H1 (cell line): ENCODE measurements at regions not wholly inside any gene's neighbourhood (a gene's known extent, or its start where the extent isn't known, plus 50 kb on each side); places are given as distances from the start of the nearest gene placed in this dataset.

Source experiments
- CTCF ChIA-PET: fragments of 300-600 bp; sonication (Branson Sonifier 250); formaldehyde crosslinking; loops from one replicate; lab custom pipeline; 2021; ENCODE audit not compliant: partially characterized antibody; lab: Charles Lee
- POLR2A ChIA-PET: fragments of 300-600 bp; sonication (Branson Sonifier 250); formaldehyde crosslinking; loops from one replicate; lab custom pipeline; 2021; ENCODE audit warnings: inconsistent platforms; ENCODE audit not compliant: partially characterized antibody; lab: Charles Lee
- DNase-seq, 2 experiments: peaks; one replicate each; pipeline versions ENCODE4 v3.0.0 to v3.0.0-alpha.2; 2010 to 2022; ENCODE audit warnings: low spot score in 2 of 2, low read depth in 1 of 2, mixed read lengths in 1 of 2
- FAIRE-seq: peaks from 2 replicates; lab custom pipeline; 2011; peaks lifted over from hg19 to GRCh38; lab: Jason Lieb, UNC
- H2AFZ ChIP-seq: 2 replicates; pipeline ENCODE4 v1.8.1; 2012; ENCODE audit warnings: low read length, inconsistent platforms
- H2AK5ac ChIP-seq: 2 replicates; pipeline ENCODE4 v1.6.1; 2013; ENCODE audit warnings: low read depth, low read length
- H2BK120ac ChIP-seq: replicated peaks from 2 replicates; pipeline ENCODE3; 2013; ENCODE audit warnings: low read depth, low read length, inconsistent platforms
- H2BK12ac ChIP-seq: 2 replicates; pipeline ENCODE4 v1.6.1; 2013; ENCODE audit warnings: low read depth, low read length
- H2BK15ac ChIP-seq: 2 replicates; pipeline ENCODE4 v1.6.1; 2013; ENCODE audit warnings: low read length
- H2BK20ac ChIP-seq: 2 replicates; pipeline ENCODE4 v1.6.1; 2013; ENCODE audit warnings: low read length
- H2BK5ac ChIP-seq: 2 replicates; pipeline ENCODE4 v1.6.1; 2013; ENCODE audit warnings: low read depth, low read length
- H3K14ac ChIP-seq: 2 replicates; pipeline ENCODE4 v1.6.1; 2013; ENCODE audit warnings: inconsistent platforms; ENCODE audit not compliant: insufficient read length
- H3K18ac ChIP-seq: 2 replicates; pipeline ENCODE4 v1.6.1; 2013; ENCODE audit warnings: low read length; ENCODE audit errors: extremely low read depth
- H3K23ac ChIP-seq: 2 replicates; pipeline ENCODE4 v1.6.1; 2013; ENCODE audit warnings: inconsistent platforms; ENCODE audit not compliant: insufficient read length
- H3K23me2 ChIP-seq: 2 replicates; pipeline ENCODE4 v1.6.1; 2013; ENCODE audit warnings: low read depth, low read length
- H3K27ac ChIP-seq: 2 replicates; pipeline ENCODE4 v1.6.1; 2011; ENCODE audit warnings: low read depth, low read length, inconsistent platforms
- H3K27me3 ChIP-seq, 4 experiments: replicated peaks in 1 of 4; 1 replicate in 1 of 4; 2 replicates in 3 of 4; pipeline versions ENCODE4 v1.6.1 to v1.8.1; 2011 to 2013; ENCODE audit warnings: low read length in 3 of 4, mild to moderate bottlenecking in 3 of 4, inconsistent platforms in 2 of 4, mixed read lengths in 2 of 4, moderate library complexity in 1 of 4; ENCODE audit not compliant: control insufficient read depth in 3 of 4, insufficient read depth in 3 of 4; ENCODE audit errors: extremely low read depth in 1 of 4
- H3K36me3 ChIP-seq, 4 experiments: 2 replicates each; pipeline versions ENCODE4 v1.6.1 to v1.8.1; 2011 to 2013; ENCODE audit warnings: mild to moderate bottlenecking in 4 of 4, low read length in 3 of 4, moderate library complexity in 2 of 4, control low read depth in 1 of 4, inconsistent platforms in 1 of 4; ENCODE audit not compliant: insufficient read depth in 4 of 4, control insufficient read depth in 2 of 4
- H3K4ac ChIP-seq: replicated peaks from 2 replicates; pipeline ENCODE3; 2013; ENCODE audit warnings: low read length, low read depth, mixed read lengths, inconsistent platforms; ENCODE audit not compliant: insufficient read length
- H3K4me1 ChIP-seq, 4 experiments: replicated peaks in 1 of 4; 1 replicate in 1 of 4; 2 replicates in 3 of 4; pipeline versions ENCODE4 v1.6.1 to v1.8.1; 2011 to 2013; ENCODE audit warnings: low read length in 3 of 4, inconsistent platforms in 2 of 4, mixed read lengths in 1 of 4; ENCODE audit not compliant: insufficient read depth in 4 of 4, control insufficient read depth in 3 of 4
- H3K4me2 ChIP-seq, 2 experiments: 2 replicates each; pipeline versions ENCODE4 v1.6.1 to v1.8.1; 2011 to 2013; ENCODE audit warnings: low read depth in 2 of 2, low read length in 2 of 2, control low read depth in 1 of 2, inconsistent platforms in 1 of 2, mild to moderate bottlenecking in 1 of 2; ENCODE audit not compliant: insufficient read depth in 1 of 2
- H3K4me3 ChIP-seq, 4 experiments: fragments of 200-600, 300-600 bp in 1 of 4; sonication (generic), shearing (Covaris generic), sonication (Bioruptor Twin) in 1 of 4; 2 replicates each; pipeline versions ENCODE4 v1.5.1 to v1.8.1; 2011 to 2016; ENCODE audit warnings: low read length in 4 of 4, low read depth in 3 of 4, control low read depth in 2 of 4, inconsistent platforms in 2 of 4, mild to moderate bottlenecking in 2 of 4, mixed read lengths in 1 of 4, moderate library complexity in 1 of 4; ENCODE audit not compliant: insufficient read depth in 2 of 4; ENCODE audit errors: extremely low read depth in 1 of 4
- H3K56ac ChIP-seq: replicated peaks from 2 replicates; pipeline ENCODE3; 2013; ENCODE audit warnings: low read depth, mild to moderate bottlenecking, mixed read lengths, low read length, inconsistent platforms; ENCODE audit not compliant: insufficient read length
- H3K79me1 ChIP-seq: 2 replicates; pipeline ENCODE4 v1.6.1; 2013; ENCODE audit warnings: low read depth, low read length, control low read depth
- H3K79me2 ChIP-seq, 2 experiments: 2 replicates each; pipeline versions ENCODE4 v1.6.1 to v1.8.1; 2012 to 2013; ENCODE audit warnings: low read length in 2 of 2, mild to moderate bottlenecking in 2 of 2, inconsistent platforms in 1 of 2; ENCODE audit not compliant: insufficient read depth in 2 of 2, control insufficient read depth in 1 of 2
- H3K9ac ChIP-seq, 4 experiments: replicated peaks in 1 of 4; 1 replicate in 1 of 4; 2 replicates in 3 of 4; pipeline versions ENCODE4 v1.6.1 to v1.8.1; 2011 to 2013; ENCODE audit warnings: low read depth in 3 of 4, low read length in 3 of 4, control low read depth in 2 of 4, mild to moderate bottlenecking in 2 of 4, moderate library complexity in 2 of 4, inconsistent platforms in 1 of 4; ENCODE audit errors: extremely low read depth in 1 of 4
- H3K9me3 ChIP-seq, 2 experiments: 2 replicates each; pipeline versions ENCODE4 v1.6.1 to v1.8.1; 2012 to 2013; ENCODE audit warnings: mild to moderate bottlenecking in 2 of 2, moderate library complexity in 2 of 2, control low read depth in 1 of 2, inconsistent platforms in 1 of 2, low read depth in 1 of 2, low read length in 1 of 2, mixed read lengths in 1 of 2; ENCODE audit not compliant: insufficient read depth in 2 of 2
- H4K20me1 ChIP-seq, 2 experiments: replicated peaks in 1 of 2; 2 replicates each; pipeline versions ENCODE3 to v1.8.1; 2011 to 2013; ENCODE audit warnings: inconsistent platforms in 2 of 2, low read length in 2 of 2, mild to moderate bottlenecking in 1 of 2; ENCODE audit not compliant: insufficient read depth in 2 of 2, control insufficient read depth in 1 of 2
- H4K5ac ChIP-seq: 2 replicates; pipeline ENCODE4 v1.6.1; 2013; ENCODE audit warnings: low read length, low read depth, mixed read lengths, inconsistent platforms; ENCODE audit not compliant: insufficient read length
- H4K8ac ChIP-seq: 2 replicates; pipeline ENCODE4 v1.8.0; 2013; ENCODE audit warnings: mild to moderate bottlenecking, moderate library complexity, low read length, inconsistent platforms; ENCODE audit not compliant: insufficient read depth; ENCODE audit errors: extremely low read depth
- H4K91ac ChIP-seq: replicated peaks from 2 replicates; pipeline ENCODE3; 2013; ENCODE audit warnings: low read length, mixed read lengths, inconsistent platforms; ENCODE audit not compliant: insufficient read length
- ASH2L ChIP-seq: fragments of 200-600, 300-600 bp; sonication (generic); IDR thresholded peaks from one replicate; pipeline ENCODE4 v1.7.1; 2017; ENCODE audit warnings: low read length
- ATF2 ChIP-seq: IDR thresholded peaks from 2 replicates; pipeline ENCODE4 v1.6.1; 2012; ENCODE audit warnings: low read length, inconsistent platforms
- CHD1 ChIP-seq: IDR thresholded peaks from 2 replicates; pipeline ENCODE4 v1.6.1; 2012; ENCODE audit warnings: low read depth, low read length, improper control_type of control experiment
- E2F6 ChIP-seq: IDR thresholded peaks from 2 replicates; pipeline ENCODE4 v1.6.1; 2012; ENCODE audit warnings: inconsistent platforms
- JUND ChIP-seq: IDR thresholded peaks from 2 replicates; pipeline ENCODE4 v1.6.1; 2011; ENCODE audit warnings: mild to moderate bottlenecking, improper control_type of control experiment, low read length
- POU5F1 ChIP-seq: IDR thresholded peaks from 2 replicates; pipeline ENCODE4 v1.6.1; 2011; ENCODE audit warnings: low read depth, mild to moderate bottlenecking, low read length, moderate library complexity
- SIRT6 ChIP-seq: IDR thresholded peaks from one replicate; pipeline ENCODE4 v1.7.1; 2012; ENCODE audit warnings: low read length, inconsistent platforms
- SUZ12 ChIP-seq: fragments of 200-600 bp; sonication (generic); IDR thresholded peaks from 2 replicates; pipeline ENCODE4 v1.6.1; 2012; ENCODE audit warnings: mild to moderate bottlenecking, inconsistent platforms, low read length, moderate library complexity, mixed read lengths
- TAF7 ChIP-seq: optimal IDR thresholded peaks from 2 replicates; pipeline ENCODE3; 2011; ENCODE audit warnings: low read depth, mild to moderate bottlenecking, inconsistent platforms, low read length, moderate library complexity, borderline replicate concordance
- WGBS, 2 experiments: shearing (Covaris generic) in 1 of 2; methylation state at CpG; one replicate each; pipeline versions ENCODE4 v1.1.6 to v1.1.7; 2013 to 2015; ENCODE audit warnings: low lambda C conversion rate in 2 of 2, mixed read lengths in 2 of 2, inconsistent platforms in 1 of 2, low coverage in 1 of 2, missing lambda C conversion rate in 1 of 2; ENCODE audit not compliant: insufficient replicate concordance in 2 of 2, insufficient coverage in 1 of 2, insufficient read length in 1 of 2; ENCODE audit errors: extremely low coverage in 1 of 2, missing lambda C conversion rate in 1 of 2; 5-methylcytosine and 5-hydroxymethylcytosine counted together

- Histone ChIP-seq H3K14ac (no peak overlapping the region), H4K91ac (peak overlapping the region; percentile 86), H3K9ac (no peak overlapping the region), H4K8ac (no peak overlapping the region), H2BK20ac (peak overlapping the region; percentile 88), H3K56ac (no peak overlapping the region), H2BK15ac (no peak overlapping the region), H3K79me2 (no peaks in the 10 kb centered on the region), H2BK12ac (peak overlapping the region; percentile 86), H3K4ac (peak overlapping the region; percentile 32), H4K5ac (no peak overlapping the region), H3K9me3 (no peaks in the 10 kb centered on the region), H2AK5ac (0 out of 2 replicates have a peak overlapping the region, but pooled peaks have one; percentile 17), H3K4me2 (no peak overlapping the region), H3K4me3 (no peak overlapping the region), H2AFZ (no peak overlapping the region), H3K27me3 (no peaks in the 10 kb centered on the region), H3K27ac (no peak overlapping the region), H3K18ac (no peak overlapping the region), H3K23me2 (no peaks in the 10 kb centered on the region; the same call in 1 of the 2 replicates), H4K20me1 (no peaks in the 10 kb centered on the region), H3K23ac (no peak overlapping the region), H3K4me1 (peaks cover 0 to 13% (median 4%) of the 10 kb centered on the region in 4 experiments; a peak in 4 of 7 replicates), H3K79me1 (no peaks in the 10 kb centered on the region), H3K36me3 (no peaks in the 10 kb centered on the region), H2BK120ac (peak overlapping the region; percentile 79), H2BK5ac (peak overlapping the region; percentile 79; the same call in 1 of the 2 replicates)
- TF ChIP-seq ASH2L (no peak), E2F6 (no peak), CHD1 (no peak), ATF2 (no peak), POU5F1 (no peak), JUND (no peak), SUZ12 (no peak), TAF7 (no peak), SIRT6 (no peak)
- FAIRE-seq (no peak), DNase-seq (no peak)
- ChIA-PET POLR2A (no interaction called here), CTCF (interaction anchor here (0.6 to 1.4 kb wide), 8 partner anchors 8 to 870 kb away, joined by 3 to 5 read pairs (median 3); no protein-coding TSS in a partner anchor)
- WGBS, 2 experiments = 91% methylated on average over 5 of the region's 5 CpGs; no CpG with 5 or more reads in 1 of the 2 experiments
Observed at GRCh38 chr6:128724738-128725137, 158.2 kb upstream of the LAMA2 start.
